K562 (cell line): ENCODE measurements at regions not wholly inside any gene's neighbourhood (a gene's known extent, or its start where the extent isn't known, plus 50 kb on each side); places are given as distances from the start of the nearest gene placed in this dataset.

Experiments
- ATAC-seq: fragments of 200-7000 bp; cut with Tn5 transposase; 3 replicates; pipeline ENCODE4 v1.9.1; 2020; ENCODE audit warnings: moderate library complexity
- BruUV-seq: library from RNA; stranded (reverse); fragments of 400-500 nt; replicated peaks from 2 replicates; lab custom pipeline; 2021; lab: Mats Ljungman, UMichigan
- CTCF ChIA-PET: fragments of 300-600 bp; formaldehyde crosslinking; extraction: SDS; loops from one replicate; lab custom pipeline; 2021; ENCODE audit warnings: low intra/inter-chr PET ratio; lab: Yijun Ruan, JAX
- POLR2A ChIA-PET: fragments of 300-600, 350-650 bp; sonication (Branson Sonifier 250); formaldehyde crosslinking; extraction: SDS; loops from one replicate; lab custom pipeline; 2021; ENCODE audit warnings: antibody characterized with exemption, inconsistent platforms; lab: Yijun Ruan, JAX
- DNase-seq, 4 experiments: peaks; one replicate each; pipeline versions ENCODE4 v3.0.0 to v3.0.0-alpha.2; 2011 to 2018; ENCODE audit warnings: low spot score in 3 of 4, mixed read lengths in 3 of 4; ENCODE audit errors: extremely low read depth in 1 of 4
- FAIRE-seq: peaks from 2 replicates; lab custom pipeline; 2011; peaks lifted over from hg19 to GRCh38; lab: Jason Lieb, UNC
- H2AFZ ChIP-seq: 2 replicates; pipeline ENCODE4 v1.6.0; 2011; ENCODE audit warnings: low read depth, low read length, control low read depth, inconsistent platforms
- H3K27ac ChIP-seq: fragments of 200-600 bp; 3 replicates; pipeline ENCODE4 v1.8.0; 2011; ENCODE audit warnings: low read depth, mild to moderate bottlenecking, control low read depth, inconsistent platforms, low read length, moderate library complexity, mixed read lengths; ENCODE audit errors: extremely low read depth
- H3K27me3 ChIP-seq, 2 experiments: fragments of 300-600 bp in 1 of 2; 2 replicates in 1 of 2; 3 replicates in 1 of 2; pipeline versions ENCODE4 v1.6.0 to v1.8.0; 2011; ENCODE audit warnings: inconsistent platforms in 2 of 2, low read length in 2 of 2, mild to moderate bottlenecking in 1 of 2, mixed read lengths in 1 of 2, moderate library complexity in 1 of 2; ENCODE audit not compliant: control insufficient read depth in 2 of 2, insufficient read depth in 2 of 2
- H3K36me3 ChIP-seq: fragments of 300-600 bp; 3 replicates; pipeline ENCODE4 v1.8.0; 2011; ENCODE audit warnings: mild to moderate bottlenecking, low read length, inconsistent platforms; ENCODE audit not compliant: control insufficient read depth, insufficient read depth
- H3K4me1 ChIP-seq, 2 experiments: fragments of 200-600 bp in 1 of 2; replicated peaks in 1 of 2; 2 replicates in 1 of 2; 3 replicates in 1 of 2; pipeline versions ENCODE4 v1.5.1 to v1.8.0; 2011; ENCODE audit warnings: inconsistent platforms in 2 of 2, low read length in 2 of 2, mild to moderate bottlenecking in 1 of 2, mixed read lengths in 1 of 2, moderate library complexity in 1 of 2; ENCODE audit not compliant: control insufficient read depth in 2 of 2, insufficient read depth in 2 of 2
- H3K4me2 ChIP-seq: 2 replicates; pipeline ENCODE4 v1.6.1; 2011; ENCODE audit warnings: low read length, control low read depth, inconsistent platforms, mixed read lengths; ENCODE audit not compliant: insufficient read depth
- H3K4me3 ChIP-seq: fragments of 200-600 bp; sonication (generic), shearing (Covaris generic); 2 replicates; pipeline ENCODE4 v1.5.1; 2016; ENCODE audit warnings: control low read depth, inconsistent platforms
- H3K79me2 ChIP-seq: fragments of 200-600 bp; 3 replicates; pipeline ENCODE4 v1.8.0; 2011; ENCODE audit warnings: low read length, inconsistent platforms; ENCODE audit not compliant: control insufficient read depth, insufficient read depth
- H3K9ac ChIP-seq, 2 experiments: 2 replicates each; pipeline versions ENCODE4 v1.6.0 to v1.6.1; 2011; ENCODE audit warnings: low read depth in 2 of 2, low read length in 2 of 2, control low read depth in 1 of 2, inconsistent platforms in 1 of 2, mild to moderate bottlenecking in 1 of 2, mixed read lengths in 1 of 2; ENCODE audit not compliant: insufficient read depth in 1 of 2
- H3K9me1 ChIP-seq: one replicate; pipeline ENCODE4 v1.6.0; 2011; ENCODE audit warnings: inconsistent platforms, mild to moderate bottlenecking, low read length, moderate library complexity; ENCODE audit not compliant: control insufficient read depth, insufficient read depth
- H3K9me3 ChIP-seq: replicated peaks from 2 replicates; pipeline ENCODE4 v1.5.1; 2011; ENCODE audit warnings: low read depth, low read length, inconsistent platforms; ENCODE audit not compliant: control insufficient read depth, insufficient read depth
- H4K20me1 ChIP-seq: replicated peaks from 2 replicates; pipeline ENCODE4 v1.6.1; 2011; ENCODE audit warnings: low read length, inconsistent platforms, mixed read lengths; ENCODE audit not compliant: control insufficient read depth, insufficient read depth
- ATF7 ChIP-seq: fragments of 450-650 bp; IDR thresholded peaks from 2 replicates; pipeline ENCODE4 v1.7.1; 2014; ENCODE audit warnings: mild to moderate bottlenecking, moderate library complexity
- CBX1 ChIP-seq: sonication (generic); IDR thresholded peaks from 2 replicates; pipeline ENCODE4 v1.6.1; 2016; ENCODE audit warnings: antibody characterized with exemption, low read depth, mild to moderate bottlenecking
- CEBPG ChIP-seq, 3 experiments: fragments of 200-800 bp in 1 of 3; sonication (Bioruptor generic) in 1 of 3; sonication (generic) in 1 of 3; formaldehyde crosslinking in 1 of 3; IDR thresholded peaks in 2 of 3; conservative IDR thresholded peaks in 1 of 3; 2 replicates each; pipeline versions ENCODE4 v1.6.1 to v1.8.0; 2016 to 2022; ENCODE audit warnings: missing compliant biosample characterization in 2 of 3, missing genetic modification characterization in 2 of 3, mild to moderate bottlenecking in 1 of 3, missing genetic modification reagents in 1 of 3
- KHSRP ChIP-seq: fragments of 450-650 bp; IDR thresholded peaks from 2 replicates; pipeline ENCODE4 v1.6.1; 2017
- LARP7 ChIP-seq: fragments of 450-650 bp; IDR thresholded peaks from 2 replicates; pipeline ENCODE4 v1.6.1; 2016
- MIER1 ChIP-seq: fragments of 450-650 bp; IDR thresholded peaks from 2 replicates; pipeline ENCODE4 v1.6.1; 2016; ENCODE audit warnings: antibody characterized with exemption, mild to moderate bottlenecking, low read depth
- MTA2 ChIP-seq: fragments of 450-650 bp; IDR thresholded peaks from 2 replicates; pipeline ENCODE4 v1.6.1; 2016; ENCODE audit warnings: low read depth
- MYC ChIP-seq, 2 experiments: fragments of 250-450 bp in 1 of 2; sonication (Bioruptor Pico) in 1 of 2; IDR thresholded peaks; 2 replicates each; pipeline versions ENCODE4 v1.5.1 to v1.6.1; 2012 to 2021; ENCODE audit warnings: low read depth in 2 of 2, borderline replicate concordance in 1 of 2, improper control_type of control experiment in 1 of 2, low read length in 1 of 2, mild to moderate bottlenecking in 1 of 2, moderate library complexity in 1 of 2
- NFE2L1 ChIP-seq: fragments of 450-650 bp; IDR thresholded peaks from 2 replicates; pipeline ENCODE4 v1.6.1; 2016; ENCODE audit warnings: missing genetic modification characterization, low read depth, mild to moderate bottlenecking, missing compliant biosample characterization, moderate library complexity, borderline replicate concordance
- RBM15 ChIP-seq: fragments of 200-400 bp; formaldehyde crosslinking; IDR thresholded peaks from 2 replicates; pipeline ENCODE4 v1.6.1; 2018; ENCODE audit warnings: mild to moderate bottlenecking, low read length, moderate library complexity; ENCODE audit not compliant: insufficient read depth
- SREBF2 ChIP-seq: sonication (generic); formaldehyde crosslinking; IDR thresholded peaks from 2 replicates; pipeline ENCODE4 v1.4.0; 2020; ENCODE audit warnings: mild to moderate bottlenecking, missing genetic modification reagents
- SRF ChIP-seq, 2 experiments: fragments of 250-450, 450-650 bp in 1 of 2; sonication (Bioruptor Pico) in 1 of 2; sonication (generic) in 1 of 2; formaldehyde crosslinking; IDR thresholded peaks; 2 replicates each; pipeline versions ENCODE4 v1.5.0 to v1.5.1; 2020 to 2022; ENCODE audit warnings: mild to moderate bottlenecking in 1 of 2, missing genetic modification reagents in 1 of 2
- YBX1 ChIP-seq: fragments of 450-650 bp; IDR thresholded peaks from 2 replicates; pipeline ENCODE4 v1.7.1; 2016; ENCODE audit warnings: mild to moderate bottlenecking
- ZNF12 ChIP-seq: sonication (generic); formaldehyde crosslinking; IDR thresholded peaks from 2 replicates; pipeline ENCODE4 v1.4.0; 2020; ENCODE audit warnings: mild to moderate bottlenecking, missing genetic modification reagents
- ZNF3 ChIP-seq: fragments of 250-450 bp; sonication (Bioruptor Pico); IDR thresholded peaks from 2 replicates; pipeline ENCODE4 v1.5.0; 2021; ENCODE audit warnings: mild to moderate bottlenecking, moderate library complexity
- ZNF780A ChIP-seq: fragments of 250-450 bp; sonication (Bioruptor Pico); IDR thresholded peaks from 2 replicates; pipeline ENCODE4 v1.5.0; 2021; ENCODE audit warnings: mild to moderate bottlenecking
- WGBS: fragments of 100-300 bp; shearing (Covaris generic); methylation state at CpG from one replicate; pipeline ENCODE4 v1.1.6; 2016; ENCODE audit warnings: low coverage, mixed read lengths; ENCODE audit not compliant: insufficient coverage; ENCODE audit errors: missing lambda C conversion rate; 5-methylcytosine and 5-hydroxymethylcytosine counted together
- in situ Hi-C: fragments of 300-500 bp; cut with MboI; formaldehyde crosslinking; loops from 4 replicates; pipeline ENCODE4 v1.15.0; 2018; ENCODE audit warnings: inconsistent platforms, mixed read lengths
- intact Hi-C: fragments of 100-400 bp; cut with micrococcal nuclease; formaldehyde crosslinking; loops from 2 replicates; pipeline ENCODE4 v1.14.2; 2022
- TF ChIP-seq, protein P1 (sequence below): fragments of 450-650 bp; IDR thresholded peaks from 2 replicates; pipeline ENCODE4 v1.6.1; 2016; ENCODE audit warnings: low read depth, mild to moderate bottlenecking, moderate library complexity
- TF ChIP-seq, protein P2 (sequence below): fragments of 450-650 bp; formaldehyde crosslinking; IDR thresholded peaks from 2 replicates; pipeline ENCODE4 v1.4.0; 2022; ENCODE audit warnings: mild to moderate bottlenecking, moderate library complexity

DNA sequence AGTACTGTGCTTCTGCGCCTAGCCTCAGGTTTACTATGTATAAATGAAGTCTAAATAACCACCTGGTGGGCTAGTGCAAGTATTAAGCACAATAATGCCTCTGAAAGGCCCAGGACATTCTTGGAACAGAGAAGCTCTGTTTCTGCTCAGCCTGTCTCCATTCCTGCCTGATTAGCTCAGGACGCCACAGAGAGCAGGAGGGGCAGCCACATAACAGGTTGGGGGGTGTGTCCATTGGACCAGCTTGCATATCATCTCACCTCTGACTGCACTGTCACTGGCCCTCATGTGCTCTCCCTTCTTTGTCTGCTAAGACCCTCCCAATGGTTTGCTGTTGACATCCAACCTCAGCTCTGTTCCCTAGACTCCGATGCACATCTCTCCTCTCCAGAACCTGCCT lies 52.8 kb upstream of the IKZF1 start:
- Histone ChIP-seq H3K9me3 (peaks cover 2% of the 10 kb centered on the region; the same call in 1 of the 2 replicates), H3K27me3 (no peaks in the 10 kb centered on the region), H3K27ac (no peak overlapping the region), H3K36me3 (no peaks in the 10 kb centered on the region), H3K4me2 (no peak overlapping the region), H3K9me1 (no peaks in the 10 kb centered on the region), H4K20me1 (no peaks in the 10 kb centered on the region), H3K4me3 (no peak overlapping the region), H2AFZ (peak overlapping the region; percentile 30; the same call in 1 of the 2 replicates), H3K4me1 (no peaks in the 10 kb centered on the region), H3K9ac (no peak overlapping the region), H3K79me2 (no peaks in the 10 kb centered on the region)
- FAIRE-seq (no peak), ATAC-seq (peak; percentile 69), DNase-seq (no peak)
- in situ Hi-C loops (loop anchor here (10.0 kb wide), 1 partner anchor 1637 kb away; no protein-coding TSS in a partner anchor), intact Hi-C loops (no loop called here)
- BruUV-seq, result no TSS peak
- 30% methylated on average over 3 of the region's 3 CpGs for WGBS
- CTCF ChIA-PET, result no interaction called here
- POLR2A ChIA-PET, result interaction anchor here (1.4 kb wide), 1 partner anchor 16 kb away, joined by 4 read pairs; no protein-coding TSS in a partner anchor
- TF ChIP-seq RBM15, result no peak
- TF ChIP-seq ZNF12, result no peak
- TF ChIP-seq ZNF3 (CRISPR knock-in tag), result no peak
- no peak for TF ChIP-seq MYC (IDR thresholded peaks at IDR 0.05; ENCODE audit: low read depth, low read length)
- no peak for TF ChIP-seq MYC (CRISPR knock-in tag; IDR thresholded peaks at IDR 0.05; ENCODE audit: borderline replicate concordance, low read depth)
- no peak for TF ChIP-seq ATF7
- TF ChIP-seq MTA2, result no peak
- no peak for TF ChIP-seq SREBF2
- TF ChIP-seq NFE2L1 (tag), result no peak
- no peak for TF ChIP-seq KHSRP
- TF ChIP-seq, protein P1, sequence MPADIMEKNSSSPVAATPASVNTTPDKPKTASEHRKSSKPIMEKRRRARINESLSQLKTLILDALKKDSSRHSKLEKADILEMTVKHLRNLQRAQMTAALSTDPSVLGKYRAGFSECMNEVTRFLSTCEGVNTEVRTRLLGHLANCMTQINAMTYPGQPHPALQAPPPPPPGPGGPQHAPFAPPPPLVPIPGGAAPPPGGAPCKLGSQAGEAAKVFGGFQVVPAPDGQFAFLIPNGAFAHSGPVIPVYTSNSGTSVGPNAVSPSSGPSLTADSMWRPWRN, result no peak
- no peak for TF ChIP-seq SRF (CRISPR knock-in tag; IDR thresholded peaks at IDR 0.05)
- TF ChIP-seq YBX1, result no peak
- no peak for TF ChIP-seq CEBPG (CRISPR knock-in tag; IDR thresholded peaks at IDR 0.05)
- no peak for TF ChIP-seq CEBPG (tag; conservative IDR thresholded peaks at IDR 0.05 in 1 of 2, IDR thresholded peaks at IDR 0.05 in 1 of 2)
- TF ChIP-seq MIER1, result no peak
- TF ChIP-seq ZNF780A, result no peak
- TF ChIP-seq, protein P2, sequence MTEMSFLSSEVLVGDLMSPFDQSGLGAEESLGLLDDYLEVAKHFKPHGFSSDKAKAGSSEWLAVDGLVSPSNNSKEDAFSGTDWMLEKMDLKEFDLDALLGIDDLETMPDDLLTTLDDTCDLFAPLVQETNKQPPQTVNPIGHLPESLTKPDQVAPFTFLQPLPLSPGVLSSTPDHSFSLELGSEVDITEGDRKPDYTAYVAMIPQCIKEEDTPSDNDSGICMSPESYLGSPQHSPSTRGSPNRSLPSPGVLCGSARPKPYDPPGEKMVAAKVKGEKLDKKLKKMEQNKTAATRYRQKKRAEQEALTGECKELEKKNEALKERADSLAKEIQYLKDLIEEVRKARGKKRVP (CRISPR knock-in tag), result no peak
- no peak for TF ChIP-seq LARP7
- no peak for TF ChIP-seq CBX1
